Left lung (tissue), 4 donors: ENCODE measurements at regions not wholly inside any gene's neighbourhood (a gene's known extent, or its start where the extent isn't known, plus 50 kb on each side); places are given as distances from the start of the nearest gene placed in this dataset.

Source experiments
- ATAC-seq: fragments of 200-7000 bp; cut with Tn5 transposase; one replicate; pipeline ENCODE4 v1.9.1; 2020; ENCODE audit warnings: moderate library complexity
- DNase-seq, 4 donors: peaks; one replicate each; pipeline ENCODE4 v3.0.0-alpha.2; 2013 to 2020
- H3K27ac ChIP-seq, 2 donors: fragments of 200-600 bp; sonication (generic) in 1 of 2; one replicate each; pipeline versions ENCODE4 v1.5.0 to v1.8.0; 2020 to 2021
- H3K27me3 ChIP-seq, 2 donors: fragments of 200-600 bp; sonication (generic) in 1 of 2; one replicate each; pipeline versions ENCODE4 v1.5.0 to v1.8.0; 2020 to 2021
- H3K36me3 ChIP-seq, 2 donors: fragments of 200-600 bp; sonication (generic) in 1 of 2; one replicate each; pipeline versions ENCODE4 v1.5.0 to v1.8.0; 2020 to 2021
- H3K4me1 ChIP-seq, 2 donors: fragments of 200-600 bp; one replicate each; pipeline ENCODE4 v1.8.0; 2021
- H3K4me3 ChIP-seq, 2 donors: fragments of 200-600 bp; sonication (generic) in 1 of 2; one replicate each; pipeline versions ENCODE4 v1.5.0 to v1.8.0; 2020 to 2021; ENCODE audit warnings: mild to moderate bottlenecking in 1 of 2
- H3K9me3 ChIP-seq, 2 donors: fragments of 200-600 bp; sonication (generic) in 1 of 2; one replicate each; pipeline versions ENCODE4 v1.5.0 to v1.8.0; 2020 to 2021
- intact Hi-C, 2 donors: fragments of 100-400 bp; cut with DNase I; formaldehyde crosslinking; loops; one replicate each; pipeline versions ENCODE4 v1.11.2 to v1.14.2; 2022
- TF ChIP-seq, protein P1 (sequence below), 2 donors: fragments of 200-600 bp; sonication (generic) in 1 of 2; IDR thresholded peaks; one replicate each; pipeline versions ENCODE4 v1.5.0 to v1.8.0; 2021; ENCODE audit warnings: antibody characterized with exemption in 2 of 2
- donor health status: DM: no; HTN: yes; CAD: no.
- donor health status: DM: no; HTN: no; CAD: no.

- no peaks in the 10 kb centered on the region for H3K27me3 ChIP-seq
- no peak overlapping the region for H3K27ac ChIP-seq
- ATAC-seq (no peak), DNase-seq (no peak)
- no peak overlapping the region for H3K4me3 ChIP-seq
- H3K36me3 ChIP-seq, result no peaks in the 10 kb centered on the region
- H3K4me1 ChIP-seq, result no peaks in the 10 kb centered on the region
- TF ChIP-seq, protein P1, sequence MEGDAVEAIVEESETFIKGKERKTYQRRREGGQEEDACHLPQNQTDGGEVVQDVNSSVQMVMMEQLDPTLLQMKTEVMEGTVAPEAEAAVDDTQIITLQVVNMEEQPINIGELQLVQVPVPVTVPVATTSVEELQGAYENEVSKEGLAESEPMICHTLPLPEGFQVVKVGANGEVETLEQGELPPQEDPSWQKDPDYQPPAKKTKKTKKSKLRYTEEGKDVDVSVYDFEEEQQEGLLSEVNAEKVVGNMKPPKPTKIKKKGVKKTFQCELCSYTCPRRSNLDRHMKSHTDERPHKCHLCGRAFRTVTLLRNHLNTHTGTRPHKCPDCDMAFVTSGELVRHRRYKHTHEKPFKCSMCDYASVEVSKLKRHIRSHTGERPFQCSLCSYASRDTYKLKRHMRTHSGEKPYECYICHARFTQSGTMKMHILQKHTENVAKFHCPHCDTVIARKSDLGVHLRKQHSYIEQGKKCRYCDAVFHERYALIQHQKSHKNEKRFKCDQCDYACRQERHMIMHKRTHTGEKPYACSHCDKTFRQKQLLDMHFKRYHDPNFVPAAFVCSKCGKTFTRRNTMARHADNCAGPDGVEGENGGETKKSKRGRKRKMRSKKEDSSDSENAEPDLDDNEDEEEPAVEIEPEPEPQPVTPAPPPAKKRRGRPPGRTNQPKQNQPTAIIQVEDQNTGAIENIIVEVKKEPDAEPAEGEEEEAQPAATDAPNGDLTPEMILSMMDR (IDR thresholded peaks at IDR 0.05), result no peak
- intact Hi-C loops, result no loop called here
- H3K9me3 ChIP-seq, result peaks cover 0 to 5% of the 10 kb centered on the region in 2 donors
Observed at GRCh38 chr2:175755169-175755568, 246.9 kb downstream of the LNPK start.

- TF ChIP-seq, protein P1 (IDR thresholded peaks at IDR 0.05), result no peak
- intact Hi-C loops, result no loop called here
- no peaks in the 10 kb centered on the region for H3K4me1 ChIP-seq
- ATAC-seq (no peak), DNase-seq (no peak)
- no peaks in the 10 kb centered on the region for H3K27me3 ChIP-seq
- H3K36me3 ChIP-seq, result no peaks in the 10 kb centered on the region
- no peaks in the 10 kb centered on the region for H3K9me3 ChIP-seq
- H3K4me3 ChIP-seq, result no peak overlapping the region
- H3K27ac ChIP-seq, result no peak overlapping the region
Observed at GRCh38 chr2:175750195-175750594, 251.9 kb downstream of the LNPK start.

- no peak for ATAC-seq
- Histone ChIP-seq H3K27ac (no peak overlapping the region), H3K36me3 (no peaks in the 10 kb centered on the region), H3K9me3 (no peaks in the 10 kb centered on the region), H3K4me3 (no peak overlapping the region), H3K27me3 (no peaks in the 10 kb centered on the region), H3K4me1 (no peaks in the 10 kb centered on the region)
- TF ChIP-seq, protein P1 (IDR thresholded peaks at IDR 0.05), result no peak
- DNase-seq, result no peak
- intact Hi-C loops, result no loop called here
Observed at GRCh38 chr2:175745911-175746310, 256.2 kb downstream of the LNPK start.

- no peaks in the 10 kb centered on the region for H3K4me1 ChIP-seq
- no peak overlapping the region for H3K4me3 ChIP-seq
- DNase-seq, result no peak
- intact Hi-C loops, result no loop called here
- no peaks in the 10 kb centered on the region for H3K36me3 ChIP-seq
- ATAC-seq, result no peak
- no peaks in the 10 kb centered on the region for H3K9me3 ChIP-seq
- TF ChIP-seq, protein P1 (IDR thresholded peaks at IDR 0.05), result no peak
- no peaks in the 10 kb centered on the region for H3K27me3 ChIP-seq
- no peak overlapping the region for H3K27ac ChIP-seq
Observed at GRCh38 chr2:175744000-175744399, 258.1 kb downstream of the LNPK start.

DNA sequence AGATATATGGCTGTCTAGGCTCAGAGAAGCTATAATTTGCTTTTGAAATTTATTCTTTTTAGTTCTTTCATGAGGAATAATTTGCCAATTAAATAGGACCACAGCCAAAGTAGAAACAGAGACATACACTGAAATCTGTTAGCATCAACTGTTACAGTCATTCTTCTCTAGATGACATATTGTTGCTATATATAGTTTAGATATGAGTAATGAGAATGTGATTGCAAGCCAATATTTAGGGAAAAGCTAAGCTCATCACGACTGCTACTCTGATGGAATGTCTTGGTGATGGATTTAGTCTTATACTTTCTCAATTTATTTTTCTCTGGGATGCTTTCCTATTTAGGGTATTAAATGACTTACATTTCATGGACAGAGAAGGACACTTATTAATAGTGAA is 259.1 kb downstream of the LNPK start:
- no peaks in the 10 kb centered on the region for H3K4me1 ChIP-seq
- no peaks in the 10 kb centered on the region for H3K36me3 ChIP-seq
- intact Hi-C loops, result no loop called here
- DNase-seq, result no peak
- H3K27ac ChIP-seq, result no peak overlapping the region
- H3K27me3 ChIP-seq, result no peaks in the 10 kb centered on the region
- no peak overlapping the region for H3K4me3 ChIP-seq
- TF ChIP-seq, protein P1 (IDR thresholded peaks at IDR 0.05), result no peak
- no peaks in the 10 kb centered on the region for H3K9me3 ChIP-seq
- no peak for ATAC-seq
